HEK293T (cell line): ENCODE measurements at regions not wholly inside any gene's neighbourhood (a gene's known extent, or its start where the extent isn't known, plus 50 kb on each side); places are given as distances from the start of the nearest gene placed in this dataset.
"Not testable (repeated sequence)": the region's sequence is repeated elsewhere in the genome, so short reads cannot be mapped to it uniquely, and the experiment has no call there.

ENCODE experiments used
- ARNT ChIP-seq: fragments of 450-650 bp; IDR thresholded peaks from 2 replicates; pipeline ENCODE4 v1.6.1; 2017; ENCODE audit warnings: mild to moderate bottlenecking
- BHLHE40 ChIP-seq: fragments of 450-650 bp; IDR thresholded peaks from 2 replicates; pipeline ENCODE4 v1.6.1; 2016; ENCODE audit warnings: mild to moderate bottlenecking, moderate library complexity, borderline replicate concordance
- FOXA1 ChIP-seq: fragments of 450-650 bp; IDR thresholded peaks from 2 replicates; pipeline ENCODE4 v1.6.1; 2016; ENCODE audit warnings: mild to moderate bottlenecking
- HDGF ChIP-seq: fragments of 450-650 bp; IDR thresholded peaks from 2 replicates; pipeline ENCODE4 v1.6.1; 2017; ENCODE audit warnings: antibody characterized with exemption, borderline replicate concordance
- SP1 ChIP-seq: fragments of 450-650 bp; IDR thresholded peaks from 2 replicates; pipeline ENCODE4 v1.6.1; 2017
- TARDBP ChIP-seq: fragments of 450-650 bp; IDR thresholded peaks from 2 replicates; pipeline ENCODE4 v1.6.1; 2016

GRCh38 chr4:9702019-9702418, 79.4 kb upstream of the DRD5 start:
- not testable (repeated sequence) for TF ChIP-seq BHLHE40, SP1, FOXA1, HDGF, ARNT, TARDBP
